NOMO-1 treated with DMSO at 0.1 percent for 48 hours (cell line): ENCODE measurements at regions not wholly inside any gene's neighbourhood (a gene's known extent, or its start where the extent isn't known, plus 50 kb on each side); places are given as distances from the start of the nearest gene placed in this dataset.

ENCODE experiments used
- DNase-seq: peaks from one replicate; lab custom pipeline; 2025; ENCODE audit not compliant: unreplicated experiment; lab: John Stamatoyannopoulos, UW

DNA sequence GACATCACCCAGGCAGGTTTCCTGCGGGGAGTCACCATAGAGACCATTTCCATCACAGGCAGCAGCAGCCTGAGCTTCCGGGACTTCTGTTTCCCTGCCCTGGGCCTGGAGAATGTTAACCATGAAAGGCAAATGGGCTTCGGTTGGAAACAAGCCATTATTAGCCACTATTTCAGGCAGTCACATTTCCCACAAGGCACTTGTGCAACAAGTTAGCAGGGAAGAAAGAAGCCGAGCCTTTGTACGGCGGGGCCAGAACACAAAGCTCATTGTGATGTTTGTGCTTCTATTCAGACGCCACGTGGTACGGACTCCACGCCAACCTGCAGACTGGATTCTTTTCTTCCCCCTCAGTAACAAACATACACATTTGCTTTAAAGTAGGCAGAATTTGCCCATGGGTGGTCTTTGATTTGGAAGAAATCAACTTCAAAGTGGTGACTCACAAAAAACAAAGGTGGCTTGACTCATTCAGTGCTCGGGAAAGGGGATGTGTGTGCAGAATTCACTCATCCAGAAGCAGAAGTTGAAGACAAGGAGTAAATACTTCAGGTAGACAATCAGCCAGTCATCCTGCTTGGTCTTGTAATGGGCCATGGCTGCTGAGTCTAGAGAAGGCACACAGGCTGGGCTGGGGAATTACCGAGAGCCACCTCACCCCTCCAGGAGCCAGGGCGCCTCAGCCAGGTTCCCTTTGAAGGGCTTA lies 154.2 kb upstream of the PRMT8 start:
- DNase-seq, result no peak

DNA sequence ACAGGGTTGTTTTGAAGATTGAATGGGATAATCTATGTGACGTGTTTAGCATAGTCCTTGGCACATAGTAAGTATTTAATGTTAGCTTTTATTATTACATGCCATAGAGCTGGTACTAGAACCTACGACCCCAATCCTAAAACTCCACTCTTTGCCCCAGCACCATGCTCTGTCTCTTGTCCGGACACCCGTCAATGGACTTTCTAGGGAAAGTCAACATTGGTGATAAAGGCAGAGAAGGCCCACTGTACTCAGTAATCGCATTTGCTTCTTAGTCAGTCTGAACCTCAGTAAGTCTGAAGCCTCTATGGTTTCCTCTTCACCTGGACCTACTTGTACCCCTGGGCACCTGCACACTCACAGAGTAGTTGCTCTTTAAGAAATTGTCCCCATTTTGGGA lies 153.1 kb upstream of the PRMT8 start:
- DNase-seq, result no peak

- DNase-seq, result no peak
These were observed 151.8 kb upstream of the PRMT8 start for GRCh38 chr12:3339221-3339620.

DNA sequence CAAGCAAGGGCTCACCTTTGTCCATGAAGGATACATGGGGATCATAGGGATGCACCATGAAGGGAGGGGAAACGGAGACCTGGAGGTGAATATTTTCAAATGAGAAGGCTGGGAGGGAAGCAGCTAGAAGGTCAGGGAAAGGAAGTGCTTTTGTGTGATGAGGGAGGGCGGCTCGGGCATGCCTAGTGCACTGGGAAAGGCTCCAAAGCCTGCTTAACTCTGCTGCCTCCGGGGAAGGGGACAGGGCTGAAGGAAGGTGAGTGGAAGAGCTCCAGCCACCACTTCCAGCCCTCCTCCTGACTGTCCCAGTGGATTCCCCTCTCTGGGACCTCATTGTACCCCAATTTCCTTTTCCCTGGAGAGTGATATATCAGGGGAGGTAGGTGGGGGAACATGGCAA lies 149.4 kb upstream of the PRMT8 start:
- DNase-seq, result no peak

GRCh38 chr12:3342051-3342450 lies 149.0 kb upstream of the PRMT8 start:
- DNase-seq, result no peak

- no peak for DNase-seq
These were observed 142.9 kb upstream of the PRMT8 start for GRCh38 chr12:3348055-3348454.

- no peak for DNase-seq
These were observed 140.6 kb upstream of the PRMT8 start for GRCh38 chr12:3350432-3350831.

GRCh38 chr12:3351731-3352130 lies 139.3 kb upstream of the PRMT8 start:
- DNase-seq, result no peak

GRCh38 chr12:3352230-3352629 lies 138.8 kb upstream of the PRMT8 start:
- DNase-seq, result no peak

DNA sequence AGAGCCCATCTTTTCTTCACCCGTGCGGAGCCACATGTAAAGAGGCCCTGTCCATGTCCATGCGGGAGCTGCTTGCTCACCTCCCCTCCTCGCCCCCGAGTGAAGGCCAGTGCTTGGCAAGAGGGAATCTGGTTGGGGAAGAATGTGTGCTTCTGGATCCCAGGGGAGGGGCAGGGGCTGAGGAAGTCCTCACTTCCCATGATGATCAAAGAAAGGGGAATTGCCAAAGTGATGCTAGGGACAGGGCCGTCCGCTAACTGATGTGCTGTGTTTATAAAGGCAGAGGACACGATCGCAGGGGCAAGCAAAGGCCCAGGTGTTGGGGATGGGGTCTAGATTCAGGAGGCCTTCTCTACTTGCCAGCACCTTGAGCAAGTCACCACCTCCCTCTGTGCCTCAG lies 137.4 kb upstream of the PRMT8 start:
- no peak for DNase-seq

GRCh38 chr12:3354586-3354985 lies 136.4 kb upstream of the PRMT8 start:
- no peak for DNase-seq

DNA sequence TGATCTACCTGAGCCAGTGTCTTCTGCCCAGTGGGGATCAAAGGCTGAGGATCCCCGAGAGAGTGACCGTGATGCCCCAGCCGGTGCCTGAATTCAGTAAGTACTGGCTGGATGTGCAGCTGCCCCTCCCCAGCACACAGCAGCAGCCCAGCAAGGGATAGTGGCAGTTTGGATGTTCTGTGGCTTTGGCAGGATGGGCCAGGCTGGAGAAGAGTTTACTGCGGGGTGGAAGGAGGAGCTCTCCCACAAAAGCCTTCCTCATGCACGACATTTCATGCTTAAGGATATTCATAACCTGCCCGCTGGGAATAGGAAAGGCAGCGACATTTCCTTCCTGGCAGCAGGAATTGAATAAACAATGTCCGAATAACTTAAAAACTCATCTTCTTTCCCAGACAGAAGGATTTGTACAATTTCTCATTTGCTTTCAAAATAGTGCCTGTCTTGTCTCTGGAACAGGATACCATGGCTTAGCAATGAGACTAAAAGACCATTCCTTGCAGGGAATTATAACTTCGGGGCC lies 135.6 kb upstream of the PRMT8 start:
- no peak for DNase-seq

DNA sequence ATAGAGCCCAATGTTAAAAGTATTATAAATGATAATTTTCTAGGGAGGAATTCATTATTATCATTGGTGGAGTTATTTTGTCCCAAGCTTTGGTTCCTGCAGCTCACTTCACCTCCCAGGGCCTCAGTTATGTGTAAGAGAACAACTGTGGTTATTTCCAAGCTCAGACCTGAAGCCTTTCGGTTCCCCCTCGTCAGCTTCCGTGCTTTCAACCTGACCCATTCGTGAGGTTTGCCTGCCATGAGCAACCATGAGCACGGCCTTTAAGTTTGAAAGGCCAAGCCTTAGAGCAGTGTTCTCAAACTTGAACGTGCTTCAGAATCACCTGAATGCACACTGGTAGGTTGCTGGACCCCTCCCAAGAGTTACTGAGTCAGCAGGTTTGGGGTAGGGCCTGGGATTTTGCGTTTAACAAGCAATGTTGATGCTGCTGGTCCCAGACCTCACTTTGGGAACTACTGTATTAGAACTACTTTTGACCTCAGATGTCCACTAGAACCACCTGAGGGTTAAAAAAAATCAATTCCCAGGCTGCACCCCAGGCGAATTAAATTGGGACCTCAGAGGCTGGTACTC lies 133.0 kb upstream of the PRMT8 start:
- DNase-seq, result no peak

GRCh38 chr12:3359478-3359877 lies 131.5 kb upstream of the PRMT8 start:
- DNase-seq, result no peak

DNA sequence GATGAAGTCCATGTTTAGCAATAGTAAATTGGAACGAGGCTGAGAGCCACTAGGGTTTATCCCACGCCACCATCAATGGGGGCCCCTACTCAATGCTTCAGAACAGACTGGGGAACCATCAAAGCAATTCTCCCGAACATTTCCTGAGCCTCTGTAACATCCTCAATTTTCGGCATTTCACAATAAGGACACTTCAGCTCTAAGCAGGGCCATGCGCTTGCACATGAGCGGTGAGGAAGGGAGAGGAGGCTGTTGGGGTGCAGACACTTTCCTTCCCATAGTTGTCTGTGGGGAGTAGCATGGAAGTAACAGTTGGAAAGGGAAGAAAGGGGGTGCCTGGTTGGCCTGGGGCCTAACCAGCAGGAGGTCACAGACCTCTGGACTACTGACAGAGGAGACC lies 129.9 kb upstream of the PRMT8 start:
- no peak for DNase-seq

DNA sequence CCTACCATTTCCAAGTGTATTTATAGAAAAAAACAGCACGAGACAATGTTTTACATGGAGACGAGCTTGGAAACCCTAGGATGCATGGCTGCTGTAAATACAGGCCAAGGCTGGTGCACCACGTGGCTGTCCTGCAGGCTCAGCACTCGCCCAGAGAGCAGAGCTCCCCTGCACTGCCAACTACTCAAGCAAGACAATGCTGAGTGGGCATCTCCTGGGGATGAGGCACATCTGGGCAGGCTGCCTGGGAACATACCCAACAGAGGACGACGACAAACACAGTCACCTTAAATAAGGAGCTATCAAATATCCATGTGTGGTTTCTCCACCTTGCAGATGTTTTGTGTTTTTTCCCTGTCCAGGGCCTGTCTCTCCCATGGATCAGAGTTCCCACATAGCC lies 128.3 kb upstream of the PRMT8 start:
- no peak for DNase-seq

DNA sequence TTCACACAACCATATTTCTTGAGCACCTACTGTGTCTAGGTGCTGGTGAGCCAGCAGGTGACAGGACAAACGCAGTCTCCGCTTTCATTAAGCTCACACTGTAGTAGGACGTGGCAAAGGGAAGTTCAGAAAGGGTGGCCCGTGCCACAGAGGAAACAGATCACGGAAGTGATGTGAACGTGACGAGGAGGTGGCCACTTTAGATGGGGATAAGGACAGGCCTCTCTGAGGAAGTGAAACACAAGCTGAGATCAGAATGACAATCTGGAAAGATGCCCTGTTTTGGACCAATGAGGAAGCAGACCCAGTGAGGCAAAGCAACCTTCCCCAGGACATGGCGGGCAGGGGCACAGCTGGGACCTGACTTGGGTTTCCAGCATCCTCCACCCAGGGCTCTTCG lies 127.4 kb upstream of the PRMT8 start:
- DNase-seq, result peak; percentile 68

GRCh38 chr12:3364226-3364625 lies 126.8 kb upstream of the PRMT8 start:
- no peak for DNase-seq

DNA sequence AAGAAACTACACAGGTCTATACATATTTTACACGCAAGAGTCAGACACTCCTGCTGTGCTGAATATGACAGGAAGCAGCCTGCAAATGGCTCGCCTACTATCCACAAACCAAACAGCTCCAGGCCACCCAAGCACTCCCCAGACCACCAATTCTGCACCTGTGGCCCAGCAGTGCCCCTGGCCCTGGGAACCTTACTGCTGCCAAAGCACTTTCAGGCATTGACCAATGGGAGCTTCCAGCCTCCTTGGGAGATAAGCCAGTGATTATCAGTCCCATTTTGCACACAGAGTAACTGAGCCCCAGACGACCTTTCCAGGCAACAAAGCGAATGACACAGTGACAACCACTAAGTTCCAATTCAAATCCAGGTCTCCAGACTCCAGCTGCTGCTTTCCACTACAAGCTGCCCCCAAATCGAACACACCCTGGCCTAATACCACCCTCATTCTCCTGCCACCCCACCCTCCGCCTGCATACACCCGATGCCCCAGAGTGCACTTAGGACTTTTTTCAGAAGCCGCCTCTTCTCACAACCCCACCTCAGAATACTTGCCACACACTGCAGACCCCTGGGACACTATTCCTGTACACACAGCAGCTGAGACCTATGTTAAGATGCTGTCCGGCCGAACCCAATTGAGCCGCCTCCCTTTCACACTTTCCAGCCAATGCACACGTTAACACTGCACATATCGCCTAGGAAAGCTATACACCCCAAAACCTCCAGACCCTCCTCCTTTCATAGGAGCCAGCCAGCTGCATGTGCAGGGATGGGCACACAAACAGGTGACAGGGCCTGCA lies 126.1 kb upstream of the PRMT8 start:
- no peak for DNase-seq

DNA sequence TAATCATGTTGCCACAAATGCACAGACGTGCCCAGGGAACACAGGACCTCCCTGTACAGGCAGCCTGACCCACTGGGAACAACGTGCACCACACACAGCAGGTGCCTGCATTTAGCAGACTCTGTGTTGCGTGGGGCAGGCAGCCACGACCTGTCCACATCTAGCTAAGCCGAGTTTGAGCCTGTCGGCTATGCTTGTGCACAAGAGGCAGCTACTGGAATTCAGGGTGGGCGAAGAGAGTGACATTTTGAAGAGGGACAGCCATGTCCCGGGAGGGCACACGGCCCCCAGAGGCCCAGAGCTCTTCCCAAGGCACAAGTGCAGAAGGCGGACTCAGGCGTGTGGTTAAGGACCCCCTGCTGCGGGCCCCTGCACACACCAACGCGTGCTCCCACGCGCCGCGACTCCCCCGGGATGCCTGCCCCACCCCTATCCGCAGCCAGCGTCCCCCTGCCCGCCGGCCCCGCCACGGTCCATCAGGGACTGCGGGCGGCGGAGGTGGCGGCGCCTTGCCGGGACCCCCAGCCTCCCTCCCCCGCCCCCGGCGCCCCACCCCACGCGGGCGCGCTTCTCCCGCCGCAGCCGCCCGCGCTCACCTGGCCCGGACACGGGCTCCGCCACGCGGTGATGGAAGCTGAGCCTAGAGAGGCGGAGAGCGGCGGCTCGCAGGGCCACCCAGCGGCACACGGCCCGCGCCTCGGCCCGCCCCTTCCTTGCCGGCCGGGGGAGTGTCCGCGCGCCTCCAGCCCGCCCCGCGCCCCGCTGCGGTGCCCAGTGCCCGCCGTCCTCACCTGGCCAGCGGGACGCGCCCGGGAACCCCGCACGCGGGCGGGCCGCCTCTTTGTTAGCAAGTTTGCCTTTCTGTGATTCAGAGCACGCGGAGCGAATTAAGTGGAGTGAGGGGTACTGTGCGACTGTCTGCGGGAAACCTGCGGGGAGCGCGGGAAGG lies 125.3 kb upstream of the PRMT8 start:
- DNase-seq, result no peak
